Mesendoderm (in vitro differentiated cells): ENCODE measurements at regions not wholly inside any gene's neighbourhood (a gene's known extent, or its start where the extent isn't known, plus 50 kb on each side); places are given as distances from the start of the nearest gene placed in this dataset.
"Not testable (repeated sequence)": the region's sequence is repeated elsewhere in the genome, so short reads cannot be mapped to it uniquely, and the experiment has no call there.

Source experiments
- DNase-seq: peaks from one replicate; pipeline ENCODE4 v3.0.0; 2013
- H2AK5ac ChIP-seq: 2 replicates; pipeline ENCODE4 v1.6.1; 2013; ENCODE audit warnings: low read length, inconsistent platforms
- H2BK120ac ChIP-seq: 2 replicates; pipeline ENCODE4 v1.6.1; 2013; ENCODE audit warnings: low read depth, mild to moderate bottlenecking, low read length, moderate library complexity, mixed read lengths
- H2BK15ac ChIP-seq: replicated peaks from 2 replicates; pipeline ENCODE4 v1.6.1; 2013; ENCODE audit warnings: low read depth, mild to moderate bottlenecking, moderate library complexity
- H2BK5ac ChIP-seq: 2 replicates; pipeline ENCODE4 v1.6.1; 2013; ENCODE audit warnings: low read length, inconsistent platforms
- H3K18ac ChIP-seq: 2 replicates; pipeline ENCODE4 v1.6.1; 2013; ENCODE audit warnings: mild to moderate bottlenecking, low read length, mixed read lengths
- H3K23ac ChIP-seq: one replicate; pipeline ENCODE4 v1.6.1; 2013; ENCODE audit warnings: low read length
- H3K27ac ChIP-seq: 2 replicates; pipeline ENCODE4 v1.5.1; 2013; ENCODE audit warnings: low read depth, mild to moderate bottlenecking, inconsistent platforms, low read length, moderate library complexity
- H3K27me3 ChIP-seq: 2 replicates; pipeline ENCODE4 v1.6.1; 2013; ENCODE audit warnings: low read length, control low read depth, mild to moderate bottlenecking, inconsistent platforms; ENCODE audit not compliant: insufficient read depth, poor library complexity
- H3K36me3 ChIP-seq: 2 replicates; pipeline ENCODE4 v1.6.1; 2013; ENCODE audit warnings: low read length, inconsistent platforms; ENCODE audit not compliant: control insufficient read depth, insufficient read depth
- H3K4ac ChIP-seq: one replicate; pipeline ENCODE4 v1.6.1; 2013; ENCODE audit warnings: low read depth, mild to moderate bottlenecking, low read length, moderate library complexity
- H3K4me1 ChIP-seq: 2 replicates; pipeline ENCODE4 v1.6.1; 2013; ENCODE audit warnings: low read depth, low read length, inconsistent platforms; ENCODE audit not compliant: control insufficient read depth
- H3K4me2 ChIP-seq: 2 replicates; pipeline ENCODE4 v1.6.1; 2013; ENCODE audit warnings: low read length
- H3K4me3 ChIP-seq: 2 replicates; pipeline ENCODE4 v1.5.1; 2013; ENCODE audit warnings: mild to moderate bottlenecking, low read length
- H3K56ac ChIP-seq: one replicate; pipeline ENCODE4 v1.6.1; 2013; ENCODE audit warnings: low read length
- H3K79me1 ChIP-seq: 2 replicates; pipeline ENCODE4 v1.6.1; 2013; ENCODE audit warnings: low read length, inconsistent platforms
- H3K79me2 ChIP-seq: 2 replicates; pipeline ENCODE4 v1.6.1; 2013; ENCODE audit warnings: mild to moderate bottlenecking, low read length; ENCODE audit not compliant: control insufficient read depth, insufficient read depth
- H3K9ac ChIP-seq: 2 replicates; pipeline ENCODE4 v1.6.1; 2013; ENCODE audit warnings: low read length, inconsistent platforms
- H4K5ac ChIP-seq: one replicate; pipeline ENCODE4 v1.6.1; 2013; ENCODE audit warnings: low read length
- H4K8ac ChIP-seq: one replicate; pipeline ENCODE4 v1.6.1; 2013; ENCODE audit warnings: low read depth, mild to moderate bottlenecking, control low read depth, low read length, moderate library complexity
- WGBS: extraction: QIAGEN DNeasy Blood & Tissue Kit; methylation state at CpG from one replicate; pipeline ENCODE4 v1.1.7; 2013; ENCODE audit warnings: low lambda C conversion rate, missing lambda C conversion rate; ENCODE audit not compliant: insufficient coverage; ENCODE audit errors: extremely low coverage; 5-methylcytosine and 5-hydroxymethylcytosine counted together

DNA sequence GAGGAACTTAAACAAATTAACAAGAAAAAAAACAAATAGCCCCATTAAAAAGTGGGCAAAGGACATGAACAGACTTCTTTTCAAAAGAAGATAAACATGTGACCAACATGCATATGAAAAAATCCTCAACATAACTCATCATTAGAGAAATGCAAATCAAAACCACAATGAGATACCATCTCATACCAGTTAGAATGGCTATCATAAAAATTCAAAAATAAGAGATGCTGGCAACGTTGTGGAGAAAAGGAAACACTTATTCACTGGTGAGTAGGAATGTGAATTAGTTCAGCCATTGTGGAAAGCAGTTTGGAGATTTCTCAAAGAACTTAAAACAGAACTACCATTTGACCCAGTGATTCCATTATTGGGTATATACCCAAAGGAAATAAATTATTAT is 189.1 kb upstream of the TMEM106B start:
- H2AK5ac ChIP-seq, H3K18ac ChIP-seq, H3K23ac ChIP-seq, H3K79me1 ChIP-seq, H3K4me2 ChIP-seq, H2BK15ac ChIP-seq, H2BK120ac ChIP-seq, H3K56ac ChIP-seq, H3K27me3 ChIP-seq, H3K4me3 ChIP-seq, H2BK5ac ChIP-seq, H4K5ac ChIP-seq, DNase-seq, H3K27ac ChIP-seq, H3K79me2 ChIP-seq, H3K9ac ChIP-seq, H3K4me1 ChIP-seq, H4K8ac ChIP-seq, H3K4ac ChIP-seq, H3K36me3 ChIP-seq: not testable (repeated sequence)
- no CpG with 5 or more reads among the region's 1 CpG for WGBS

DNA sequence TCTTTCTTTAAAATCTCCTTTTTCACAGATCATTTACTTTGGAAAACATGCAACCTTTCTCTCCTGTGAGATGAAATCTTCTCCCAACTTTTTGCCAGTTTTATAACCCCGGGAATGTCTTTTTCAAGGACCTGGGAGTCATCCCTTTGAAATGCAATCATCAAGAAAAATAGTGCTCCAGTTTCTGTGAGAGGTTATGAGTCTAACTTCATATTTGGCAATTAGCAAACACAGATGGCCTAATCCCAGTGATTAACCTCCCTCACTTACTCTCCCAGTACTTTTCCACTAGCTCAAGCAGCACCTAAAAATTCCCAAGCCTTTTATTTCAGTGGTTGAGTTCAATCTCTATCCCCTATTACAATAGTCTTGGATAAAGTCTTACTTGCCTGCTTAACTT is 185.8 kb upstream of the TMEM106B start:
- no CpG with 5 or more reads among the region's 1 CpG for WGBS
- no peaks in the 10 kb centered on the region for H3K36me3 ChIP-seq

DNA sequence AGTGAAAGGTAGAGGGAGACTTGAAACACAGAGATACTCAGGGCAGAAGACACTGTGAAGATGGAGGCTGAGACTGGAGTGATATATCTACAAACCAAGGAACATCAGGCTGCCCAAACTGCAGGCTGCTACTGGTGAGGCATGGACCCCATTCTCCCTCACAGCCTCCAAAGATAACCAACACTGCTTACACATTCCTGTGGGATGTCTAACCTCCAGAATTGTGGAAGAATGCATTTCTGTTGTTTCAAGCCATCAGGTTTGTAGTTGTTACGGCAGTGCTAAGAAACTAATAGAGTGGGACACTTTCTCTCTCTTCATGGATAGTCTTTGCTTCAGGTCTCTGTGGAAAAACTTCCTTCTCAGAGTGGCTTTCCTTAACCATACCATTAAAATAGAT is 182.6 kb upstream of the TMEM106B start:
- Histone ChIP-seq H3K4me3 (no peak overlapping the region), H3K79me1 (no peaks in the 10 kb centered on the region), H3K27ac (no peak overlapping the region)

More for the DNA sequence above, 185.8 kb upstream of the TMEM106B start:
- Histone ChIP-seq H3K56ac (no peak overlapping the region), H2BK120ac (no peak overlapping the region), H3K79me2 (no peaks in the 10 kb centered on the region), H3K79me1 (no peaks in the 10 kb centered on the region), H3K4ac (no peak overlapping the region), H3K9ac (no peak overlapping the region), H3K23ac (no peak overlapping the region), H4K5ac (no peak overlapping the region), H3K4me3 (no peak overlapping the region), H3K27ac (no peak overlapping the region), H3K18ac (no peak overlapping the region), H3K4me1 (no peaks in the 10 kb centered on the region), H3K4me2 (no peak overlapping the region), H2AK5ac (no peak overlapping the region), H4K8ac (no peak overlapping the region), H2BK15ac (no peak overlapping the region), H2BK5ac (no peak overlapping the region), H3K27me3 (no peaks in the 10 kb centered on the region)
- no peak for DNase-seq

GRCh38 chr7:12030116-12030515 is 181.0 kb upstream of the TMEM106B start:
- Histone ChIP-seq H3K4me3 (no peak overlapping the region), H3K4me1 (no peaks in the 10 kb centered on the region), H3K27ac (peak overlapping the region; percentile 63), H3K56ac (no peak overlapping the region), H3K4ac (no peak overlapping the region), H3K23ac (no peak overlapping the region), H3K79me1 (no peaks in the 10 kb centered on the region), H2BK120ac (no peak overlapping the region), H3K9ac (no peak overlapping the region), H4K8ac (peak overlapping the region; percentile 86), H3K27me3 (no peaks in the 10 kb centered on the region), H3K36me3 (no peaks in the 10 kb centered on the region), H3K18ac (peak overlapping the region; percentile 75), H2AK5ac (no peak overlapping the region), H3K4me2 (no peak overlapping the region), H2BK5ac (no peak overlapping the region), H4K5ac (no peak overlapping the region), H2BK15ac (no peak overlapping the region), H3K79me2 (no peaks in the 10 kb centered on the region)
- DNase-seq, result peak; percentile 87
- no CpG with 5 or more reads among the region's 5 CpGs for WGBS

More for the DNA sequence above, 182.6 kb upstream of the TMEM106B start:
- no peak overlapping the region for H3K4me2 ChIP-seq
- no peak overlapping the region for H2AK5ac ChIP-seq
- no peaks in the 10 kb centered on the region for H3K79me2 ChIP-seq
- no CpG with 5 or more reads among the region's 1 CpG for WGBS
- peak overlapping the region; percentile 18 for H3K18ac ChIP-seq
- H3K36me3 ChIP-seq, result no peaks in the 10 kb centered on the region
- H3K27me3 ChIP-seq, result no peaks in the 10 kb centered on the region
- H3K4me1 ChIP-seq, result no peaks in the 10 kb centered on the region
- no peak overlapping the region for H2BK120ac ChIP-seq
- no peak overlapping the region for H2BK5ac ChIP-seq
- no peak overlapping the region for H3K9ac ChIP-seq
- H3K4ac ChIP-seq, result no peak overlapping the region
- no peak overlapping the region for H4K8ac ChIP-seq
- H2BK15ac ChIP-seq, result peak overlapping the region; percentile 64
- no peak overlapping the region for H3K56ac ChIP-seq
- no peak for DNase-seq
- no peak overlapping the region for H3K23ac ChIP-seq
- H4K5ac ChIP-seq, result no peak overlapping the region

- no peak overlapping the region for H3K4me3 ChIP-seq
Observed at GRCh38 chr7:12031186-12031585, 179.9 kb upstream of the TMEM106B start.

GRCh38 chr7:12031638-12032037 is 179.5 kb upstream of the TMEM106B start:
- Histone ChIP-seq H2BK5ac (no peak overlapping the region), H3K56ac (no peak overlapping the region), H3K4me3 (no peak overlapping the region), H3K4me1 (no peaks in the 10 kb centered on the region), H2AK5ac (no peak overlapping the region), H3K27me3 (no peaks in the 10 kb centered on the region), H3K27ac (no peak overlapping the region), H3K18ac (no peak overlapping the region), H3K4me2 (no peak overlapping the region), H4K5ac (no peak overlapping the region), H3K79me2 (no peaks in the 10 kb centered on the region), H4K8ac (no peak overlapping the region), H3K79me1 (no peaks in the 10 kb centered on the region), H2BK120ac (no peak overlapping the region), H2BK15ac (no peak overlapping the region), H3K4ac (no peak overlapping the region), H3K9ac (no peak overlapping the region), H3K23ac (no peak overlapping the region), H3K36me3 (no peaks in the 10 kb centered on the region)
- DNase-seq, result peak; percentile 94

More at GRCh38 chr7:12031186-12031585, 179.9 kb upstream of the TMEM106B start:
- Histone ChIP-seq H3K4me1 (no peaks in the 10 kb centered on the region), H3K27ac (no peak overlapping the region), H2BK15ac (no peak overlapping the region), H3K79me2 (no peaks in the 10 kb centered on the region), H3K18ac (no peak overlapping the region), H3K27me3 (no peaks in the 10 kb centered on the region), H3K36me3 (no peaks in the 10 kb centered on the region), H2BK5ac (no peak overlapping the region), H4K5ac (no peak overlapping the region), H3K4me2 (no peak overlapping the region), H3K9ac (no peak overlapping the region), H3K23ac (no peak overlapping the region), H3K56ac (no peak overlapping the region), H3K4ac (no peak overlapping the region), H4K8ac (no peak overlapping the region), H3K79me1 (no peaks in the 10 kb centered on the region), H2AK5ac (no peak overlapping the region), H2BK120ac (no peak overlapping the region)
- no CpG with 5 or more reads among the region's 1 CpG for WGBS
- DNase-seq, result no peak
